ENCODE measurements at regions not wholly inside any gene's neighbourhood (a gene's known extent, or its start where the extent isn't known, plus 50 kb on each side); places are given as distances from the start of the nearest gene placed in this dataset.

GRCh38 chr18:22467760-22468553 lies 50.2 kb upstream of the CTAGE1 start:
- no peak for DNase-seq

GRCh38 chr18:22468554-22468891 lies 50.8 kb upstream of the CTAGE1 start:
- no peak for DNase-seq

DNA sequence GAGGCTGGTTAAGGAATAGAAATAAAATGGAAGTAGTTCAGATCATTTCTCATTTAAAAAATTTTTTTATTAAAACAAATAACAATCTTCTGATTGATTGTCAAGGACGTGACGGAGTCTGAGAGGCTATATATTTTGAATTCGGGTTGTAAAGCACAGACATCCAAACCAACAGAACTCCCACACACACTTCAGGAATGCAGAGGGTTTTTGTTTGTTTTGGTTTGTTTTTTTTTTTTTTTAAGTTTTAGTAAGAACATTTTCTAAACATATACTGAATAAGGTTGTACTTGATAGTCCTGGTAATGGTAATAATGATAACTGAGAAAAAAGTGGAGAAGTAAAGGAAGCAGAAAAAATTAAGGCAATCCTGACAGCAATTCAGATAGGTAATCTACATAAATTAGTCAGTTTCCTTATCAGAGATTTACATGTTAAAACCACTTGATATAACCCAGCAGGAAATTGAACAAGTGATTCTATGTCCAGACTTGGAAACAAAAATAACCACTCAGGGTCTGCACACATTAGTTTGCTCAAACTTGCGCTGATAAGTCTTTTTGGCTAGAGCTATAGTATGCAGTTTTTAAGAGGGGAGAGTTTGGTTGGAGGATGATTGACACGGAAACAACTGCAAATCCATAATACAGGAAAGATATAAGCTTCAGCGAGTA lies 51.5 kb upstream of the CTAGE1 start:
- no peak for DNase-seq

DNA sequence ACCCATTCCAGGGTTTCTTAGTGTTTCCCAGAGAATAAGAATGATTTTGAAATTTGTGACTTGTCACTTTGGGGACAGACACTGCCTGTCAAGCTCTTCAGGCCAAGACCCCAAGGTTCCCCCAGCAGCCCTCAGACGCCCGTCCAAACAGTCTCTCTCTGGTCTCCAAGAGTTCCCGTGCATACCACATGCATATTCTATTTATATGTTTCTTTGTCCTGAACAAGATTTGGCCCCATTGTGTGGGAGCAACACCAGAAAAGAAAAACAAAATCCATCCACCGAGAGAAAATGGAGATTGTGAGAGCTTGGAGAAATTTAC lies 52.2 kb upstream of the CTAGE1 start:
- DNase-seq = no peak

DNA sequence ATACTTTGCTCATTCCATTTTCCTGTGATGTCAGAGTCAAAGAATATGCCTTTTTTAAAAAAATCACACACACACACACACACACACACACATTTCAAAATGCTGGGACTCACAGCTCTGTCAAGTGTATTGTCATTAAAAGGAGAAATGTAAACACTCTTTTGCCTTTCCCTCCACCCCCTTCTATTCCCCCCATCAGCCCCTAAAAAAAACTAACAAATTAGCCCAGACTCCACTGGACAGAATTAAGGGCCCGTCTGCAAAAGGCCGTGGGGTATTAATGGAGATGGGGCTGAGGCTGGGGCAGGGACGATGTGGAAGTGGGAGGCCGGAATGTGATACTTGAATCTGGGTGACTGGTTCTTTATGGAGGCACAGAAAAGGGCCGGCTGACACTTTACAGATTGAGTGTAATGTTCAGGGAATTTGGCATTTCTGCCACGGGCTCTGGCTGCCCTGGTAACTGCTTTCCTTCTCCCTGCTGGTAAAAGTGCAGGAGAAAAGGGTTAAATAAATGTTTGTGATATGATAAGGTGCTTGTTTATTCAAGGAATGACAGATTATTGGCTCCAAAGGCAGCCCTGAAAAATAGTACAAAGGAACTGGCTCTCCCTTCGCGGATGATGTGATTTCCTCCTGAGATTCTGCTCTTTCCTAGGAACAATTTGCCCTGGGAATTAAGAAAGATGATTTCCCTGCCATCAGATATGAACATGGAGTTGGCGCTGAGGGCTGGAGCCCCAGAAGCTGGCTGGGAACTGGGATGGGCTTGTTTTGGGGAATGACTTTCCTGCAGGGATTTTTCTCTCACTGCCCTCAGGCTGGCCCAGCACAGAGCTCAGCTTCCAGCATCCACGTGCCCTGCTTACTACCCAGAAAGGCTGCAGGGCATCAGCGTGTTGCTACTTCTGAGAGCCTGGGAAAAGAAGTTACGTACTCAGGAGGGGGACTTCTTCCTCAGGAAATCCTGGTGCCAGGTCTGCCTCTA lies 52.8 kb upstream of the CTAGE1 start:
- no peak for DNase-seq

GRCh38 chr18:22471546-22472131 lies 53.9 kb upstream of the CTAGE1 start:
- no peak for DNase-seq

DNA sequence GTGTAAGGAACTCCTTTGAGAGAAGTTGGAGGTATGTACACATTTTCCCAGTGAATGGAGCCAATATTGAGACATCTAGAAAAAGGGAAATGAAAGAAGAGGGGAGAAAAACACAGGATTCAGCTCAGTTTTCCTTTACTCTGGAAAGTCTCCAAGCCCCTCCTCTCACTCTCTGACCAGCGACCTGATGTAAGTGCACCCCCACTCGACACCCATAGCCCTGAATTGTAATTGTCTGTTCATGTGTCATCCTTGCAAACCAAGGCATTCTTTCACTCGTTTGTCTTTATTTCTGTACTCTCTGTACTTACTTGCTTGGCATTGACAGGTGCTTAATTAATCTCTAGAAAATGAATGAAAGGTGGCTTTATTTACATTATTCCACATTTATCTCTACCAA lies 55.7 kb upstream of the CTAGE1 start:
- DNase-seq = no peak

GRCh38 chr18:22475426-22476100 lies 57.8 kb upstream of the CTAGE1 start:
- no peak for DNase-seq

- no peak for DNase-seq
These were observed 59.5 kb upstream of the CTAGE1 start for GRCh38 chr18:22477222-22477621.

DNA sequence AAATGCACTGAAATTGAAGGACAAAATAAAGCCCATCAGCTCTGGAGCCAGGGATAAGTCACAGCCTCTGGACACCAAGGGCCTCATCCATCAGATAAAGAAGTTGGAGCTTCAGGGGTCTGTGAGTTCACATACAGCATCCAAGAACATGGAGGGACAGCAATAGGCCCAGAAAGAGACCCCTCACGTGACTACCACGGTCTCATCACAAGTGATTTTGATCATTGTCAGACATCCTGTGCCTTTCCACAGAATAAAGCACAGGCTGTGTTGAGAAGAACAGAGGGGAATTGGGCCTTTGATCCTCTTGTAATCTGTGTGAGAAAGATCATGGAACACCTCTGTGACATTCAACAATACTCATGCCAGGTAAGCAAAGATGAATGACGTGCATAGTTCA lies 65.2 kb upstream of the CTAGE1 start:
- DNase-seq = no peak

DNA sequence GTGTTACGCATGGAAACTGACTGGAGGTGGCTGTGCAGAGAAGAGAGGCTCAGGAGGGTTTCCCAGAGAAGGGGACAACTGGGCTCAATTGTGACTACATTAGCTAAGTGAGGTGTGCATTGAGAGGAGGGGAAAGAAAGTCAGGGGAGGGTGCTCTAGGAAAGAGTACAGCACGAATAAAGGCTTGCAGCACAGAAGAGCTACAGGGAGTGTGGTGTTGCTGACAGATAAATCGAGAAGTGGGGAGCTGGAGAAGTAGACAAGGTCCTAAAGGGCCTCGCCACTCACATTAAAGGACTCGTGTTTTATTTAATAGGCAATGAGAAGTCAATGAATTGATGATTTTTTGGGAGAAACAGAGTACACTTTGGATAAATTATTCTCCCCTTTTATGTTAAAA lies 65.7 kb upstream of the CTAGE1 start:
- no peak for DNase-seq

GRCh38 chr18:22484471-22484870 lies 66.8 kb upstream of the CTAGE1 start:
- no peak for DNase-seq

DNA sequence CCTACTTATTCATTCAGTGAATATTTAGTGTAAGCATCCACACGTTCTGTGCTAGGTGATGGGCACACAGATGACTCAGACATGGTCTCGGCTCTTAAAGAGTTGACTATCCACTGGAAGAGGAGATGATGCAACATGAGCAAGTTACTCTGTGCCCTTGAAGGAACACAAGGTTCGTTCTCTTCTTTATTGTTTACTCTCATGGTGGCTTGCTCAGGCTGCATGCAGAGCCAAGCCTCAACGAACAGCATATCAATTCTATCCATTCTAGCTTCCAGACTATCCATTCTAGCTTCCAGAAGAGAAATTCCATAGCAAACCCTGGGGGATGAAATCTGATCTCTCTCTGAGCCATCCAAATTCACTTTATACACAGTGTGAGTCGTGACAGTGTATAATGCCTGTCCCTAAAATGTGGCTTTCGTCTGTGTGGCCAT lies 68.1 kb upstream of the CTAGE1 start:
- no peak for DNase-seq

DNA sequence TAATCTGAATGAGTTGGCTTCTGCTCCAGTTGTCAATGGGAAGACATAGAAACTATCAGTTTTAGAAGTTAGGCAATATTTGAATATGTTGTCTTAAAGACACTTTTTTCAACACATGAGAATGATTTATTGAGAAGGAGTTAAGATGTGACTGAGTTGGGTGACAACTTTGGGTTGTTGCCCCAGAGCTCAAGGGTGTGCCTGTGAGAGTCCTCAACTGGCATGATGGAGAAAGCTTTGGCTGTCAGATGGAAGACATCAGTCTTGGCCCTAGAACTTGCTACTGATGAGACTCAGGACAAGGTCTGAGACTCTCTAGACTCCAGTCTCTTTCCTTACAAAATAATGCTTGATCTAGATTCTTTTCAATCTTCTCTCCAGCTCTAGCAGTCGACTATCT lies 69.0 kb upstream of the CTAGE1 start:
- DNase-seq = no peak

GRCh38 chr18:22488554-22488953 lies 70.8 kb upstream of the CTAGE1 start:
- DNase-seq = no peak

DNA sequence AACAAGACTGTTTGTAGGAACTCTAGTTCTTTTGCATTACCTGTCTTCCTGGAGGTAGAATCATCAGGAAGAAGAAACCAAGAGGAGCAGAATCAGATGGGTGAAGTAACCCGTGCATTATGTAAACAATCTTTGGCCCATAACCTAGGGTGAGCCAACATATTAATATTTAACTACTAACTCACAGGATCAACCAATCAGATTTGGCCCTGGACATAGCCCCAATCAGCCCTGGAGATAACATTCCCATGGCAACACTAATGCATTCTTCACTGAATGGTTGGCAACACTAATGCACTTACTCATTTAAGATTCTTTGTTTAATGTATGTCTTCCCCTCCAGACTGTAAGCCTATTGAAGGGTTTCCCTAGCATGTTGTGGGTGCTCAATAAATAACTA lies 72.0 kb upstream of the CTAGE1 start:
- DNase-seq = no peak

DNA sequence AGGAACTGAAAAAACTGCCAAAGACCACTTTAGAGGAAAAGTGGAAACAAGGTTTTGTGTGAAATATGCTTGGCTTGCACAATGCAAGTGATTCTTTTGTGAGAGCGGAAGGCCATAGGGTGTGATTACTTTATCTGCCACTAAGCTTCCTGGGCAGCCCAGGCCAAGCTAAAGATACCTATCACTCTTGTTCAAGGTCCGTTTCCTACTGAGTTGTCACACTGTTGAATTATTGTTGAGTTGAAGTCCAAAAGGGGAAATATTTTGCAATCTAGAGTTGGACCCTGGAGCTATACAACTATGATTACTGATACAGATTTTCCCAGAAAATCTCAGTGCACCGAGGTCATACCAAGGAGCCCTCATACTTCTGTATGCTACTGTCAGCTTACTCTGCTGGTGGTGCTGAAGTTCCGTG lies 72.7 kb upstream of the CTAGE1 start:
- no peak for DNase-seq

DNA sequence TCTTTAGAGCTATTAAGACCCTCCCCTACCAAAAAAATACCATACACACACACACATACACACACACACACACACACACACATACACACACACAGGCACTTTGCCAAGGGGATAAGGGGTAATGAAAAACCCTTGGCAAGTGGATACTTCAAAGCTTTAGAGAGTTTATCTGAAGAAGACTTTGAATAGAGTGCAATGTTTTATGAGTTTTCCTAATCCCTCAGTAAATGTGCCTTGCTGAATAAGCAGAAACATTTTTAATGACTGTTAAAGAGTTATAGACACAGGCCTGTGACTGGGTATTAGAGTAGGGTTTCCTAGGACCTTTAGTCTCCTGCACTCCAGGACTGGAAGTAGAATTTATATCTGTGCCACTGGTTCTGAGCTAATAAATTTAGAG lies 75.5 kb upstream of the CTAGE1 start:
- no peak for DNase-seq

DNA sequence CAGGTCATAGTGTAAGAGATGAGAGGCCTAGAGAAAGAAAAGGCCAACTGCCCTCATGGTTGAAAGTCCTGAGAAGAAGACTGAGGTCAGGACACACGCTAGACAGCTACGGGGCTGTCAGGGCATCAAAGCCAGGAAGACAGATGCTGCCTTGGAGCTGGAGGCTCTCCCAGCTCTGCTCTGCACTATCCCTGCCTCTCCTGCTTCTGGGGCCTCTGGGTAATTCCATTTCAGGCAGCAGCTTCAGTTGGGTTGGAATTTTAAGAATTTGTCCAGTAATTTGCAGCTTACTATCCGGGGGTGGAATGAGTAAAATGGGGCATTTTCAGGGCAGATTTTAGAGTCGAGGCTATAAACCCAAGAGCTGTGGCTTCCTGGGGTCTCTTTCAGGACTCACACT lies 76.2 kb upstream of the CTAGE1 start:
- no peak for DNase-seq

- no peak for DNase-seq
These were observed 77.1 kb upstream of the CTAGE1 start for GRCh38 chr18:22494771-22495170.

DNA sequence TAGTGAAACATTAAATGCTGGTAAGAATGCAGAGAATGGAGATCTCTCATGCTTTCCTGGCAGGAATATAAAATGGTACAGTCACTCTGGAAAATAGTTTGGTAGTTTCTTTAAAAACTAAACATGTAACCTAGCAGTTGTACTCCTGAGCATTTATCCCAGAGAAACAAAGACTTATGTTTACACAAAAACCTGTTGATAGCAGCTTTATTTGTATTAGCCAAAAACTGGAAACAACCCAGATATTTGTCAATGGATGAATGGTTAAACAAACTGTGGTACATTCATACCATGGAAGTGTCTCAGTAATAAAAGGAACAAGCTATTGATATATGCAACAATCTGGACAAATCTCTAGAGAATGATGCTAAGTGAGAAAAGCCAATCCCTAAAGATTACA lies 81.7 kb upstream of the CTAGE1 start:
- no peak for DNase-seq

- DNase-seq = no peak
These were observed 86.1 kb upstream of the CTAGE1 start for GRCh38 chr18:22503803-22504202.
